ENCODE measurements at regions not wholly inside any gene's neighbourhood (a gene's known extent, or its start where the extent isn't known, plus 50 kb on each side); places are given as distances from the start of the nearest gene placed in this dataset.

DNA sequence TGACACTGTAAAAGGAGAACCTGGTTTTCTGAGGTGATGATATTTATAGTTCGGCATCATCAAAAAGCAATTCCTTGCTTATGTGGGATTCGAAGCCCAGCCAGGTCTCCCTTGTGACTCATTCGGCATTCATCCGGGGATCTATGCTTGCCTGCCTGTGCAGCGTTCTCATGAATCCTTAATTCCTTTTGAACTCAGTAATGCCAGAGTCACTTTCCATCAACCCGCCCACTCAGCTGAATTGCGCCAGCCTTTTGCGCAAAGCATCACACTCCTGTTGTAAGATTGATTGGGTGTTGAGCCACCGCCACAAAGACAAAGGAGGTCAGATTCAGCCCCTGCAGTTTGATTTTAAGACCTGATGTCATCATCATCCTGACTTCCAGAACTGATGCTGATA, 128.6 kb downstream of the SLC17A6 start:
- no peak for TF ChIP-seq EZH2phosphoT487 (IDR thresholded peaks at IDR 0.05; ENCODE audit: borderline replicate concordance)
- TF ChIP-seq, protein P1, sequence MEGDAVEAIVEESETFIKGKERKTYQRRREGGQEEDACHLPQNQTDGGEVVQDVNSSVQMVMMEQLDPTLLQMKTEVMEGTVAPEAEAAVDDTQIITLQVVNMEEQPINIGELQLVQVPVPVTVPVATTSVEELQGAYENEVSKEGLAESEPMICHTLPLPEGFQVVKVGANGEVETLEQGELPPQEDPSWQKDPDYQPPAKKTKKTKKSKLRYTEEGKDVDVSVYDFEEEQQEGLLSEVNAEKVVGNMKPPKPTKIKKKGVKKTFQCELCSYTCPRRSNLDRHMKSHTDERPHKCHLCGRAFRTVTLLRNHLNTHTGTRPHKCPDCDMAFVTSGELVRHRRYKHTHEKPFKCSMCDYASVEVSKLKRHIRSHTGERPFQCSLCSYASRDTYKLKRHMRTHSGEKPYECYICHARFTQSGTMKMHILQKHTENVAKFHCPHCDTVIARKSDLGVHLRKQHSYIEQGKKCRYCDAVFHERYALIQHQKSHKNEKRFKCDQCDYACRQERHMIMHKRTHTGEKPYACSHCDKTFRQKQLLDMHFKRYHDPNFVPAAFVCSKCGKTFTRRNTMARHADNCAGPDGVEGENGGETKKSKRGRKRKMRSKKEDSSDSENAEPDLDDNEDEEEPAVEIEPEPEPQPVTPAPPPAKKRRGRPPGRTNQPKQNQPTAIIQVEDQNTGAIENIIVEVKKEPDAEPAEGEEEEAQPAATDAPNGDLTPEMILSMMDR (conservative IDR thresholded peaks at IDR 0.05; ENCODE audit: low read length): no peak

Measured in Loucy (cell line).